HG03575 (cell line): ENCODE measurements at regions not wholly inside any gene's neighbourhood (a gene's known extent, or its start where the extent isn't known, plus 50 kb on each side); places are given as distances from the start of the nearest gene placed in this dataset.

Experiments
- ATAC-seq: cut with Tn5 transposase; IDR thresholded peaks from one replicate; pipeline ENCODE4 v1.9.1; 2021; ENCODE audit not compliant: unreplicated experiment, insufficient number of reproducible peaks, low FRiP score; ENCODE audit errors: extremely low read depth

- ATAC-seq = no peak
These were observed 56.0 kb upstream of the CTTNBP2 start for GRCh38 chr7:117929237-117929636.

GRCh38 chr7:117931314-117931713 lies 58.1 kb upstream of the CTTNBP2 start:
- ATAC-seq = no peak

- ATAC-seq = no peak
These were observed 64.0 kb upstream of the CTTNBP2 start for GRCh38 chr7:117937049-117937752.

GRCh38 chr7:117937753-117938483 lies 64.7 kb upstream of the CTTNBP2 start:
- ATAC-seq = no peak

- no peak for ATAC-seq
These were observed 68.0 kb upstream of the CTTNBP2 start for GRCh38 chr7:117941138-117941810.

- ATAC-seq = no peak
These were observed 69.5 kb upstream of the CTTNBP2 start for GRCh38 chr7:117942780-117943179.

GRCh38 chr7:117944886-117945285 lies 71.6 kb upstream of the CTTNBP2 start:
- ATAC-seq = no peak

GRCh38 chr7:117946151-117946633 lies 73.0 kb upstream of the CTTNBP2 start:
- no peak for ATAC-seq

GRCh38 chr7:117949232-117949631 lies 76.0 kb upstream of the CTTNBP2 start:
- no peak for ATAC-seq

GRCh38 chr7:117950601-117951260 lies 77.5 kb upstream of the CTTNBP2 start:
- no peak for ATAC-seq

GRCh38 chr7:117951285-117951684 lies 78.0 kb upstream of the CTTNBP2 start:
- ATAC-seq = no peak

GRCh38 chr7:117951691-117952280 lies 78.5 kb upstream of the CTTNBP2 start:
- no peak for ATAC-seq

- ATAC-seq = no peak
These were observed 81.8 kb upstream of the CTTNBP2 start for GRCh38 chr7:117955046-117955445.

GRCh38 chr7:117960351-117960750 lies 87.1 kb upstream of the CTTNBP2 start:
- ATAC-seq = no peak

GRCh38 chr7:117961235-117961634 lies 88.0 kb upstream of the CTTNBP2 start:
- no peak for ATAC-seq

GRCh38 chr7:117962366-117962994 lies 89.2 kb upstream of the CTTNBP2 start:
- ATAC-seq = no peak

- no peak for ATAC-seq
These were observed 90.3 kb upstream of the CTTNBP2 start for GRCh38 chr7:117963264-117964197.

- no peak for ATAC-seq
These were observed 97.6 kb upstream of the CTTNBP2 start for GRCh38 chr7:117970801-117971200.
